ENCODE measurements at regions not wholly inside any gene's neighbourhood (a gene's known extent, or its start where the extent isn't known, plus 50 kb on each side); places are given as distances from the start of the nearest gene placed in this dataset.

- no peak for TF ChIP-seq CTCF (conservative IDR thresholded peaks at IDR 0.05; ENCODE audit: low read depth in 2 of 2)
- TF ChIP-seq ZNF114 (CRISPR knock-in tag; IDR thresholded peaks at IDR 0.05) = no peak
- no peak for TF ChIP-seq POLR2AphosphoS5 (IDR thresholded peaks at IDR 0.05; ENCODE audit: low read depth)
- no peak for TF ChIP-seq EZH2 (IDR thresholded peaks at IDR 0.05; ENCODE audit: low read depth, unreplicated experiment)
- TF ChIP-seq EZH2phosphoT487 (IDR thresholded peaks at IDR 0.05; ENCODE audit: unreplicated experiment) = no peak
- TF ChIP-seq ETS1 (IDR thresholded peaks at IDR 0.05) = no peak
- no peak for TF ChIP-seq JUNB (IDR thresholded peaks at IDR 0.05; ENCODE audit: unreplicated experiment)
- no peak for TF ChIP-seq CREB1 (CRISPR knock-in tag; IDR thresholded peaks at IDR 0.05; ENCODE audit: low read depth)
- no peak for TF ChIP-seq REST (IDR thresholded peaks at IDR 0.05; ENCODE audit: unreplicated experiment)
- no peak for TF ChIP-seq STAT1 (IDR thresholded peaks at IDR 0.05; ENCODE audit: unreplicated experiment)
- no peak for TF ChIP-seq NANOG (IDR thresholded peaks at IDR 0.05; ENCODE audit: borderline replicate concordance)
- TF ChIP-seq ZNF331 (CRISPR knock-in tag; IDR thresholded peaks at IDR 0.05; ENCODE audit: low read depth) = no peak
These were observed 217.0 kb downstream of the SATB1 start for GRCh38 chr3:18208091-18208490.
